SK-N-MC (cell line): ENCODE measurements at regions not wholly inside any gene's neighbourhood (a gene's known extent, or its start where the extent isn't known, plus 50 kb on each side); places are given as distances from the start of the nearest gene placed in this dataset.

Source experiments
- EZH2 ChIP-seq: fragments of 200-600 bp; sonication (generic); IDR thresholded peaks from one replicate; pipeline ENCODE4 v1.6.1; 2017; ENCODE audit warnings: antibody characterized with exemption
- POLR2AphosphoS5 ChIP-seq: IDR thresholded peaks from 2 replicates; pipeline ENCODE4 v1.6.1; 2012; ENCODE audit warnings: mild to moderate bottlenecking, low read depth, low read length, borderline replicate concordance

DNA sequence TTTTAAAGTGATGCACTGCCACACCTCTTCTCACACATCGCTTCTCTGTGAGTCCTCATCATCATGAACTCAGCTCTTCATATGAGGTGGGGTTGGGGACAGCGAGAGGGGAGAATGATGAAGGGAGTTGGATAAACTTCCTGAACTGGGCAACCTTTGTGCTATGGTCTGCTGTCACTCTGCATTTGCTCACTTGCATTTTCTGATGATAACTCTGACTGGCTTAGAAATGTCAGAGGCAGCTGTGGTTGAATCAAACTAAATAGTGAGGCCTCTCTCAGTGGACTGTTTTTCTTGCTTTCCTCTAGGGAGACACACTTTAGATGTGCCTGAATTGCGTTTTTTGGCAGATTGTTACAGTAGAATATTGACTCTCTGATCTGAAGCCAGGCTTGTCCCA is 55.2 kb upstream of the NFKBIA start:
- TF ChIP-seq EZH2 (no peak), POLR2AphosphoS5 (no peak)
